Liver (tissue), 3 donors: ENCODE measurements at regions not wholly inside any gene's neighbourhood (a gene's known extent, or its start where the extent isn't known, plus 50 kb on each side); places are given as distances from the start of the nearest gene placed in this dataset.

Experiments used
- ATF3 ChIP-seq: IDR thresholded peaks from 2 replicates; pipeline ENCODE4 v1.6.1; 2016; ENCODE audit warnings: antibody characterized with exemption
- CTCF ChIP-seq: fragments of 150-350 bp; IDR thresholded peaks from 2 replicates; pipeline ENCODE4 v1.5.1; 2017; ENCODE audit warnings: improper control_type of control experiment, low read depth, low read length; ENCODE audit not compliant: missing input control
- EGR1 ChIP-seq, 2 donors: IDR thresholded peaks; 2 replicates each; pipeline ENCODE4 v1.6.1; 2016 to 2018; ENCODE audit warnings: antibody characterized with exemption in 2 of 2, low read depth in 2 of 2
- FOXA1 ChIP-seq: IDR thresholded peaks from 2 replicates; pipeline ENCODE4 v1.6.1; 2016; ENCODE audit warnings: antibody characterized with exemption
- FOXA2 ChIP-seq: IDR thresholded peaks from 2 replicates; pipeline ENCODE4 v1.6.1; 2016; ENCODE audit warnings: antibody characterized with exemption
- JUND ChIP-seq, 2 donors: IDR thresholded peaks; 2 replicates each; pipeline ENCODE4 v1.6.1; 2016; ENCODE audit warnings: antibody characterized with exemption in 2 of 2
- MAX ChIP-seq: IDR thresholded peaks from 2 replicates; pipeline ENCODE4 v1.6.1; 2016; ENCODE audit warnings: antibody characterized with exemption
- RAD21 ChIP-seq, 2 donors: IDR thresholded peaks; 2 replicates each; pipeline ENCODE4 v1.6.1; 2016; ENCODE audit warnings: antibody characterized with exemption in 2 of 2, mild to moderate bottlenecking in 2 of 2
- REST ChIP-seq: IDR thresholded peaks from 2 replicates; pipeline ENCODE4 v1.6.1; 2016; ENCODE audit warnings: antibody characterized with exemption, mild to moderate bottlenecking
- RXRA ChIP-seq, 2 donors: IDR thresholded peaks; 2 replicates each; pipeline ENCODE4 v1.6.1; 2017 to 2018; ENCODE audit warnings: antibody characterized with exemption in 2 of 2, mild to moderate bottlenecking in 1 of 2
- SP1 ChIP-seq: IDR thresholded peaks from 2 replicates; pipeline ENCODE4 v1.6.1; 2018; ENCODE audit warnings: antibody characterized with exemption, mild to moderate bottlenecking
- TAF1 ChIP-seq: conservative IDR thresholded peaks from 2 replicates; pipeline ENCODE4 v1.6.1; 2016; ENCODE audit warnings: antibody characterized with exemption, mild to moderate bottlenecking
- YY1 ChIP-seq: IDR thresholded peaks from 2 replicates; pipeline ENCODE4 v1.6.1; 2016; ENCODE audit warnings: antibody characterized with exemption, mild to moderate bottlenecking
- ZBTB33 ChIP-seq: IDR thresholded peaks from 2 replicates; pipeline ENCODE4 v1.6.1; 2016; ENCODE audit warnings: antibody characterized with exemption
- donor health status: healthy.
- donor health status: healthy.

GRCh38 chr2:9710311-9710710 is 79.5 kb upstream of the YWHAQ start:
- TF ChIP-seq REST (no peak), CTCF (no peak), RAD21 (IDR thresholded peaks at IDR 0.05) (no peak), EGR1 (IDR thresholded peaks at IDR 0.05; ENCODE audit: low read depth in 2 of 2) (no peak), ATF3 (no peak), JUND (IDR thresholded peaks at IDR 0.05) (no peak), MAX (no peak), FOXA1 (no peak), RXRA (IDR thresholded peaks at IDR 0.05) (no peak), ZBTB33 (no peak), TAF1 (no peak), FOXA2 (no peak), SP1 (no peak), YY1 (no peak)
